ENCODE measurements at regions not wholly inside any gene's neighbourhood (a gene's known extent, or its start where the extent isn't known, plus 50 kb on each side); places are given as distances from the start of the nearest gene placed in this dataset.

DNA sequence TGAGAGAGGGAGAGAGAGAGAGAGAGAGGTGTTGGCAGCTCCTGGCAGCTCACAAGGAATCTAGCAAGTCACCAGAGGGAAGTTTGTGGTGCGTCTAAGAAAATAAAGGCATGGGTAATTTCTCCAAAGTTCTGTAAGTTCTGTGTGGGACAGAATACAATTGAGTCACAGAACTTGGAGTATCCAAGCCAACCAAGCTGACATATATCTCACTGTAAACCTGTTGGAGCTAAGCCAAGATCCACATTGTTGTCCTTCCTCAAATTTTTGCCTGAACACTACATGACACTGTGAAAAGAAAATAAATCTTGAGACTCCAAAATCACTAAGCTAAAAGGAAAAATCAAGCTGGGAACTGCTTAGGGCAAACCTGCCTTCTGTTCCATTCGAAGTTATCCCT lies 436.7 kb downstream of the MEI4 start:
- Histone ChIP-seq H4K20me1 (ENCODE audit: insufficient read depth, low read length) (no peaks in the 10 kb centered on the region), H3K27me3 (ENCODE audit: control insufficient read depth, insufficient read depth, low read length) (no peaks in the 10 kb centered on the region), H3K4me3 (ENCODE audit: insufficient read depth, low read depth, low read length) (no peak overlapping the region), H4K91ac (ENCODE audit: insufficient read depth, low read depth, low read length) (no peak overlapping the region), H2BK5ac (ENCODE audit: low read depth, low read length, poor library complexity, severe bottlenecking) (no peak overlapping the region), H2BK15ac (ENCODE audit: low read depth, low read length) (no peak overlapping the region), H3K36me3 (ENCODE audit: control insufficient read depth, insufficient read depth, low read length) (no peaks in the 10 kb centered on the region), H3K9me1 (ENCODE audit: insufficient read depth, low read length) (no peaks in the 10 kb centered on the region), H3K4me1 (ENCODE audit: control insufficient read depth, insufficient read depth, low read length) (no peaks in the 10 kb centered on the region), H4K5ac (ENCODE audit: low read depth, low read length) (no peak overlapping the region), H3K27ac (ENCODE audit: insufficient read depth, low read length) (no peak overlapping the region), H3K4me2 (ENCODE audit: low read depth, low read length) (no peak overlapping the region), H2BK120ac (ENCODE audit: low read depth, low read length) (no peak overlapping the region), H3K18ac (ENCODE audit: low read depth, low read length) (no peak overlapping the region), H3K23ac (ENCODE audit: low read depth, low read length) (no peak overlapping the region), H2AK5ac (ENCODE audit: low read depth, low read length) (no peak overlapping the region), H3K79me1 (ENCODE audit: low read depth in 1 of 2, low read length in 2 of 2) (no peaks in the 10 kb centered on the region), H2AK9ac (replicated peaks; ENCODE audit: low read depth, low read length, poor library complexity) (no peak overlapping the region), H3K9ac (ENCODE audit: low read depth, low read length) (no peak overlapping the region), H4K8ac (ENCODE audit: low read depth in 2 of 2, low read length in 2 of 2) (no peak overlapping the region), H3K4ac (ENCODE audit: low read depth, low read length) (no peak overlapping the region), H2AFZ (replicated peaks; ENCODE audit: low read length, poor library complexity) (no peak overlapping the region), H3K14ac (replicated peaks; ENCODE audit: low read depth, low read length) (no peak overlapping the region), H3K56ac (ENCODE audit: extremely low read depth, insufficient read depth, low read length) (no peak overlapping the region), H2BK20ac (ENCODE audit: low read depth, low read length) (no peak overlapping the region), H3K9me3 (ENCODE audit: control insufficient read depth, insufficient read depth, low read length) (0 out of 2 replicates have a peak, but pooled peaks cover 6% of the 10 kb centered on the region)
- in situ Hi-C loops (cut with MboI; ENCODE audit: low sequenced_read_pairs), result no loop called here
- DNase-seq (no peak), ATAC-seq (ENCODE audit: low read depth) (no peak)
- TF ChIP-seq CTCF (conservative IDR thresholded peaks at IDR 0.05; ENCODE audit: low read depth, low read length) (no peak), CEBPB (IDR thresholded peaks at IDR 0.05; ENCODE audit: low read depth, low read length) (no peak), BHLHE40 (IDR thresholded peaks at IDR 0.05; ENCODE audit: low read depth, low read length) (no peak), MAZ (IDR thresholded peaks at IDR 0.05; ENCODE audit: borderline replicate concordance, low read depth, low read length) (no peak), NFE2L2 (IDR thresholded peaks at IDR 0.05; ENCODE audit: low read depth, low read length) (no peak), ELK1 (IDR thresholded peaks at IDR 0.05; ENCODE audit: borderline replicate concordance, low read depth, low read length) (no peak), CHD1 (IDR thresholded peaks at IDR 0.05; ENCODE audit: low read depth, low read length) (no peak), RFX5 (IDR thresholded peaks at IDR 0.05; ENCODE audit: low read depth, low read length) (no peak), POLR2A (IDR thresholded peaks at IDR 0.05; ENCODE audit: low read depth, low read length) (no peak), RCOR1 (IDR thresholded peaks at IDR 0.05; ENCODE audit: insufficient replicate concordance, low read length) (no peak), RAD21 (IDR thresholded peaks at IDR 0.05; ENCODE audit: low read length) (no peak), SMC3 (IDR thresholded peaks at IDR 0.05; ENCODE audit: low read depth, low read length) (no peak), MXI1 (IDR thresholded peaks at IDR 0.05; ENCODE audit: borderline replicate concordance, low read depth, low read length) (no peak), FOS (IDR thresholded peaks at IDR 0.05; ENCODE audit: low read depth, low read length) (no peak), MAFK (IDR thresholded peaks at IDR 0.05; ENCODE audit: low read depth, low read length) (no peak)
- TF ChIP-seq, protein P1, sequence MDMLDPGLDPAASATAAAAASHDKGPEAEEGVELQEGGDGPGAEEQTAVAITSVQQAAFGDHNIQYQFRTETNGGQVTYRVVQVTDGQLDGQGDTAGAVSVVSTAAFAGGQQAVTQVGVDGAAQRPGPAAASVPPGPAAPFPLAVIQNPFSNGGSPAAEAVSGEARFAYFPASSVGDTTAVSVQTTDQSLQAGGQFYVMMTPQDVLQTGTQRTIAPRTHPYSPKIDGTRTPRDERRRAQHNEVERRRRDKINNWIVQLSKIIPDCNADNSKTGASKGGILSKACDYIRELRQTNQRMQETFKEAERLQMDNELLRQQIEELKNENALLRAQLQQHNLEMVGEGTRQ (IDR thresholded peaks at IDR 0.05; ENCODE audit: low read depth, low read length), result no peak
- ChIA-PET CTCF (no interaction called here), POLR2A (ENCODE audit: unreplicated experiment) (no interaction called here)
- intact Hi-C loops (cut with micrococcal nuclease), result no loop called here
- dilution Hi-C loops (cut with HindIII; ENCODE audit: low sequenced_read_pairs, unreplicated experiment), result no loop called here
- WGBS, 2 experiments (ENCODE audit: extremely low coverage in 2 of 2, insufficient read length in 1 of 2), result 20% methylated on average over 1 of the region's 2 CpGs; no CpG with 5 or more reads in 1 of the 2 experiments
- no TSS peak for BruUV-seq (replicated peaks)

Measured in IMR-90 (cell line).